Endothelial cell of umbilical vein (primary cell): ENCODE measurements at regions not wholly inside any gene's neighbourhood (a gene's known extent, or its start where the extent isn't known, plus 50 kb on each side); places are given as distances from the start of the nearest gene placed in this dataset.

Experiments
- CTCF ChIP-seq, 2 donors: IDR thresholded peaks; 1 replicate in 1 of 2; 2 replicates in 1 of 2; pipeline ENCODE4 v1.5.1; 2011; ENCODE audit warnings: low read length in 2 of 2, mild to moderate bottlenecking in 2 of 2, moderate library complexity in 2 of 2, control low read depth in 1 of 2, inconsistent platforms in 1 of 2, low read depth in 1 of 2; ENCODE audit not compliant: insufficient read depth in 1 of 2; ENCODE audit errors: extremely low read depth in 1 of 2
- EZH2 ChIP-seq: IDR thresholded peaks from 2 replicates; pipeline ENCODE4 v1.6.1; 2012; ENCODE audit warnings: borderline replicate concordance, low read depth, mild to moderate bottlenecking, moderate library complexity, low read length, inconsistent platforms; ENCODE audit not compliant: severe bottlenecking
- GATA2 ChIP-seq: IDR thresholded peaks from 2 replicates; pipeline ENCODE4 v1.7.0; 2011; ENCODE audit warnings: low read depth, mild to moderate bottlenecking, moderate library complexity, mixed read lengths, low read length; ENCODE audit not compliant: insufficient read length, insufficient read depth
- JUN ChIP-seq: IDR thresholded peaks from 2 replicates; pipeline ENCODE4 v1.6.1; 2011; ENCODE audit warnings: borderline replicate concordance, low read depth; ENCODE audit not compliant: insufficient read length, insufficient read depth
- MAX ChIP-seq: IDR thresholded peaks from 2 replicates; pipeline ENCODE4 v1.6.1; 2011; ENCODE audit not compliant: insufficient read depth, insufficient read length
- POLR2A ChIP-seq: IDR thresholded peaks from 2 replicates; pipeline ENCODE4 v1.6.1; 2012; ENCODE audit warnings: low read depth, mild to moderate bottlenecking, control low read depth, low read length
- POLR2AphosphoS5 ChIP-seq: IDR thresholded peaks from 2 replicates; pipeline ENCODE4 v1.6.1; 2012; ENCODE audit warnings: low read depth, mild to moderate bottlenecking, control low read depth, low read length, moderate library complexity; ENCODE audit not compliant: insufficient read depth

- TF ChIP-seq POLR2A (no peak), CTCF (IDR thresholded peaks at IDR 0.05; ENCODE audit: extremely low read depth in 1 of 2, insufficient read depth in 1 of 2, low read depth in 1 of 2, low read length in 2 of 2) (no peak), EZH2 (no peak), GATA2 (no peak), POLR2AphosphoS5 (no peak), MAX (no peak), JUN (no peak)
Measured at GRCh38 chr6:15170126-15170525, 75.7 kb upstream of the JARID2 start.
